ENCODE measurements at regions not wholly inside any gene's neighbourhood (a gene's known extent, or its start where the extent isn't known, plus 50 kb on each side); places are given as distances from the start of the nearest gene placed in this dataset.
A peak's percentile ranks its signal among the peaks of the same experiment; 100 is the strongest.
"Not testable (repeated sequence)": the region's sequence is repeated elsewhere in the genome, so short reads cannot be mapped to it uniquely, and the experiment has no call there.

GRCh38 chr3:75453839-75454238 is 210.3 kb upstream of the FRG2C start:
- DNase-seq: not testable (repeated sequence)

GRCh38 chr3:75474530-75474929 is 189.6 kb upstream of the FRG2C start:
- DNase-seq: not testable (repeated sequence)

DNA sequence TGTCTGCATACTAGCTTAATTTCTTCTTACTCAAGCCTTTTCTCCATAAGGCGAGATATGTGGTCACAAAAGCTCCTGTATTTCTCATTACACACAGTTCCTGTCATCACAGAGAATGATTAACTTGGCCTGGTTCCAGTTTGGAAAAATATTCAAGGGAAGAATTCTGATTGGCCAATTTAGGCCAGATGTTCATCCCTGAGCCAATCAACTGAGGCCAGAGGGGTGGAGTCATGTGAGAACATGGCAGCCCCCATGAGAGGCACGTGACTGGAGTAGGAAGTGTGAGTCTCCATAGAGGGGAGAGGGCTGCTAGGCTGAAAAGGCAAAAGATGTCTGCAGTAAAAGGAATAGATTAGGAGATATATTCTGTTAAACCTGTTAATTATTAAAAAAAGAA is 167.5 kb upstream of the FRG2C start:
- DNase-seq: not testable (repeated sequence)

- DNase-seq: not testable (repeated sequence)
These were observed 163.8 kb upstream of the FRG2C start for GRCh38 chr3:75500357-75500756.

- DNase-seq: not testable (repeated sequence)
These were observed 162.0 kb upstream of the FRG2C start for GRCh38 chr3:75502171-75502570.

DNA sequence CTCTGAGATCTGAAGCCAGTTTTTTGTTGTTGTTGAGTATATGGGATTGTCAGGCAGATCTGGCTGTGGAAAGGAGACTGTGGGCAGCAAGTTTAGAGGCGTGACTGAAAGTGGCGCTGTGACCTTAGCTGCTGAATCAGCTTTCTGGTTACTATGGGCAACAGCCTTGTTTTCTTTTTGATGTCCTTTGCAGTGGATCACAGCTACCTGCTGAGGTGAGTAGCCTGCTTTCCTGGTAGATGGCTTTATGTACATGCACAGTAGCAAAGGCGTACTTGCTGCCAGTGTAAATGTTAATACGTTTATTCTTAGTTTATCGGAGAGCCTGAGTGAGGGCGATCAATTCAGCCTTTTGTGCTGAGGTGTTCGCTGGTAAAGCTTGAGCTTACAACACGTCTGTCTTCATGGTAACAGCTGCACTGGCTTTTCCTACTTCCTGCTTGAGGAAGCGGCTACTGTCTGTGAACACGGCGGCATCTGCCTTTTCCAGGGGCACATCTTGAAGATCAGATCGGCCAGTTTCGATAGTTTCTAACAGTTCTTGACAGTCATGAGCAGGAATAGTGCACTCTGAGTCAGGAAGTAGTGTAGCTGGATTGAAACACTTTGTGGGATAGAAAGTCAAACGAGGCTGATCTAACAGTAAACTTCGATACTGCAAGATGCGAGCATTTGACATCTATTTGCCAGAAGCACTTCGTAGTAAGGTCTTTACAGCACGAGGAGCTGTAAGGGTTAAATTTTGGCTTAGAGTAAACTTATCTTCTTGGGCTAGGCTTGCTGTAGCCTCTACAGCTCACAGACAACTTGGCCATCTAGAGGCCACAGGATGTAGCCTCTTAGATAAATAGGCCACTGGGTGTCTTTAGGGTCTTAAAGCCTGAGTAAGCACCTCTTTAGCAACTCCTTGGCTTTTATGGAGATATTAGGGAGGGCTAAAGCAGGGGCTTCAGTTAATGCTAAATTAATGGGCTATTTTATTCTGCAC is 161.1 kb upstream of the FRG2C start:
- not testable (repeated sequence) for DNase-seq

DNA sequence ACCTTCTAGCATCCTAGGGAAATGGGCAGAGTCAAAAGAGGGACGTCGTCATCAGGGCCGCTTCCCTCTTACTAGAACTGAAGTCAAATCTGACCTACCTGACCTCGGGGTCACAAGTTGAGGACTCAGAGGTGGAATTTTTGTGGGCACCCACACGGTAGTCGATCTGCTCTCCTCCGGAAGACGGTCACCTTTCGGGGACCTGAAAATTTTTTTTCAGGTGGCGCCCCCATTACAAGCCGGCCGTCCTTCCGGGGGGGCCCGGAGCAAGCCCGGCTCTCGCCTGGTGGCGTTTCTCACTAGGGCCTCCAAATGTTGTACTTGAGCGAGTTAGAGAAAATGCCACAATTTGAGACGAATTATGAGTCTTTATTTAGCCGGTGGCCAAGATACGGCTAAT is 157.5 kb upstream of the FRG2C start:
- DNase-seq: no peak

GRCh38 chr3:75507956-75508355 is 156.2 kb upstream of the FRG2C start:
- not testable (repeated sequence) for DNase-seq

DNA sequence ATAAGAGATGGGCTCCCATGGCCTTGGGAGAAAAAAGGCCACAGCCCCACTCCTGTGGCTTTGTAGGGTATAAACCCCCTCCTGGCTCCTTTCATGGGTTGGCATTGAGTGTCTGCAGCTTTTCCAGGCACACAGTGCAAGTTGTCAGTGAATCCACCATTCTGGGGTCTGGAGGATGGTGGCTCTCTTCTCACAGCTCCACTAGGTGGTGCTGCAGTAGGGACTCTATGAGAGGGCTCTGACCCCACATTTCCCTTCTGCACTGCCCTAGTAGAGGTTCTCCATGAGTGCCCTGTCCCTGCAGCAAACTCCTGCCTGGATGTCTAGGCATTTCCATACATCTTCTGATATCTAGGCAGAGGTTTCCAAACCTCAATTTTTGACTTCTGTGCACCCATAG is 136.5 kb upstream of the FRG2C start:
- DNase-seq: not testable (repeated sequence)

DNA sequence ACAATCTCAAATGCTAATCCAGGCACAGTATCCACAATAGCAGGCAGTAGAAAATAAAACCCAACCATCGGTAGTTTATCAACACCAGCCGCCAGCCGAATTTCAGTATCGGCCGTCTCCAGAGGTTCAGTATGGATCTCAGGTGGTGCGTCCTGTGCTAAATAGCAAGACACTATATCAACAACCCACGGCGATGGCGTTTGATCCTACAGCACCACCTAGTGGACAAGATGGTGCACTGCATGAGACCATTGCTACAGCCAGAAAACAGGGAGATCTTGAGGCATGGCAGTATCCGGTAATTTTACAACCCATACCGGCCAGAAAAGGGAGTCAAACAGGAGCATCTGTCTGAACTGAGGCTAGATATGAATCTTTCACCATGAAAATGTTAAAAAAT is 112.0 kb upstream of the FRG2C start:
- not testable (repeated sequence) for DNase-seq

- DNase-seq: not testable (repeated sequence)
These were observed 99.7 kb upstream of the FRG2C start for GRCh38 chr3:75564427-75564826.

- DNase-seq: not testable (repeated sequence)
These were observed 91.8 kb upstream of the FRG2C start for GRCh38 chr3:75572303-75572702.

GRCh38 chr3:75579091-75579490 is 85.0 kb upstream of the FRG2C start:
- DNase-seq: not testable (repeated sequence)

DNA sequence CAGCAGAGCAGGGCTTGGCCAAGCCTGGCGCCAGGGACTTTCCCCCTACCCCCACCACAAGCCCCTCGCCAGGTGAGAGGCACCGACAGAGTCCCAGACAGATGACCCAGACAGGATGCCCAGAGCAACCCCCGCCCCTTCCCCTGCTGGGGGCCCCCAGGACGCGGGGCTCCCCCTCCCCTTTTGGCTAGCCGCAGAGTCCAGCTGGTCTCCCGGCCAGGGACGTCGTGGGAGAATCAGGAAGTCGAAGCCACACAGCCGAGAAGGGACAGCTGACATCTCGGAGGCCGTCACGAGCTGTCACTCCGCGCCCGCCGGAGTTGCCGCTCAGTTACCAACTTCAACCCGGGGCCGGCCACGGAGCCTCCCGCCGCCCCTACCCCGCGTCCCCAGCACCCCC is 84.6 kb upstream of the FRG2C start:
- DNase-seq: not testable (repeated sequence)

- peak; percentile 8 for DNase-seq
These were observed 83.9 kb upstream of the FRG2C start for GRCh38 chr3:75579981-75580782.

GRCh38 chr3:75582536-75582935 is 81.6 kb upstream of the FRG2C start:
- not testable (repeated sequence) for DNase-seq

GRCh38 chr3:75583116-75583515 is 81.0 kb upstream of the FRG2C start:
- not testable (repeated sequence) for DNase-seq

GRCh38 chr3:75587695-75588094 is 76.4 kb upstream of the FRG2C start:
- DNase-seq: not testable (repeated sequence)

- DNase-seq: not testable (repeated sequence)
These were observed 73.7 kb upstream of the FRG2C start for GRCh38 chr3:75590382-75590781.

DNA sequence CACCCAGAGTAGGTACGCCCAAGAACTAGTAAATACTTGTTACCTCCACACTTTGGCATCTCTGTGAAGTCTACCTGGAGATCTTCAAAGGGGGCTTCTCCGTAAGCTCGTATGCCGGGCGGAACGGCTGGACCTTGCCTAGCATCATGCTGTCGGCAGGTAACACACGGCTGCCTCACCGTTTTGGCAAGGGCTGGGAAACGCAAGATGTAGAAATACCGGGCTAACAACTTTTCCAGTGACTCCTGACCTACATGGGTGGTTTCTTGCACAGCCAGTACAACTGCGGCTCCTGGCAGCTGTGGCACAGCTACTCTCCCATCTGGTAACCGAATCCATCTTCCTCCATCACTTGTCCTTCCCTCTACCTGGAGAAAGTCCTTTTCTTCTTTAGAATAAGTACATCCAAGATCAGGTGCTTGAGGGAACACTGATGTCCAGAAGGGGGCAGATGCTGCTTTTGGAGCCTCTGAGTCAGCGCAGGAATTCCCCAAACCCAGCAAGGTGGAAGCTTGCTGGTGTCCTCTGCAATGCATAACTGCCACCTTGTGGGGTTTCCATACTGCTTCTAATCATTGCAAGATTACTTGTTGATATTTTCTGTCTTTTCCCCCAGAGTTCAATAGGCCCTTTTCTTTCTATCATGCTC is 59.7 kb upstream of the FRG2C start:
- DNase-seq: not testable (repeated sequence)

DNA sequence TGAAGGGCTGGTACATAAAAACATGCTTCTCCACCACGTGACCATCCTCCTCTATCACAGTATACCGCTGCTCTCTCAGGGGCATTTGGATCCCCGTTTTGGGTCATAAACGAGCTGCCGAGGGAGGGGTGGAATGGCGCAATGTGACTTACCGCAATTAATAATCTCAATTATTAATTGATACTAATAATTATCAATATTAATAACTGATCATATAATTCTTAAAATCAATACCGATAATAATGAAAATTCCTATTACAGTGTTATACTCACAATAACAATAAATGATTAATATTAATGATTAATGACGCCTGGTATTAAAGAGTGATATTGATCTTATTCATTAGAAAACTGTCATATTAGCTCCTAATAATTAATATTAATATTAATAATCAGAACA is 56.1 kb upstream of the FRG2C start:
- not testable (repeated sequence) for DNase-seq

DNA sequence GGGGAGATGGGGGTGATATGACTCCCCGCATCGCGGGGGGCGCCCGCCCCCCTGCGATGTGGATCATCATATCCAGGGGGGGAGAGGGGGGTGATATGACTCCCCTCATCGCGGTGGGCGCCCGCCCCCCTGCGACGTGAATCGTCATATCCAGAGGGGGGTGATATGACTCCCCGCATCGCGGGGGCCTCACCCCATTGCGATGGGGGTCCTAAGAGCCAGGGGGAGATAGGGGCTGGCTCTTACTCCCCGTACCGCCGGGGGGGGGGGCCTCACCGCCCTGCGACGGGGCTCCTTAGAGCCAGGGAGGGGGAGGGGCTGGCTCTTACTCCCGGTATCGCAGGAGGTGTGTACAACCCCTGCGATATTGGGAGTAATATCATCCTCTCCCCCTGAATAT is 54.5 kb upstream of the FRG2C start:
- not testable (repeated sequence) for DNase-seq

DNA sequence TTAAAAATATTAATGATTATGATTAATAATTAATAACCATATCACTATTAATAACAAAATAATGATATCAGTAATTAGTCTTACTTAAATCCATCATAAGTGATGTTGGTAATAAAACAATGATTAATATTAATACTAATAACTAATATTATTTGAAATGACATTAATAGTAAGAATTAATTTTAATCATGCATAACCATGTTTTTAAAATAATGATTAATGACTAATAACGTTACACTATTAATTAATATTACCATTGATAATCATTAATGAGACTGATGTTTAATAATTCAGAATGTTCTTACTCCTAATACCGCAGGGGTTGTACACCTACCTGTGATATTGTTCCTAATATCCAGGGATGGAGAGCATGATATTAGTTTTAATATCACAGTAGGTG is 53.4 kb upstream of the FRG2C start:
- no peak for DNase-seq

All from CD4-positive, alpha-beta T cell treated with Interleukin-17A for 4 hours (primary cell).